GM23338 (cell line): ENCODE measurements at regions not wholly inside any gene's neighbourhood (a gene's known extent, or its start where the extent isn't known, plus 50 kb on each side); places are given as distances from the start of the nearest gene placed in this dataset.

Experiments used
- ATAC-seq: fragments of 200-7000 bp; cut with Tn5 transposase; 3 replicates; pipeline ENCODE4 v1.9.1; 2020
- DNase-seq: peaks from one replicate; pipeline ENCODE4 v3.0.0-alpha.2; 2015; ENCODE audit warnings: low spot score
- H2AFZ ChIP-seq: fragments of 200-600 bp; sonication (generic); 2 replicates; pipeline ENCODE4 v1.8.0; 2016; ENCODE audit warnings: antibody characterized with exemption, mild to moderate bottlenecking, moderate library complexity
- H3F3A ChIP-seq: fragments of 200-600 bp; sonication (generic); replicated peaks from 2 replicates; pipeline ENCODE4 v1.8.0; 2017; ENCODE audit warnings: antibody characterized with exemption, mixed run types, low read depth
- H3K27ac ChIP-seq: fragments of 200-600 bp; sonication (generic); 2 replicates; pipeline ENCODE4 v1.6.1; 2016; ENCODE audit warnings: low read depth
- H3K27me3 ChIP-seq: fragments of 200-600 bp; sonication (generic); 2 replicates; pipeline ENCODE4 v1.8.0; 2016; ENCODE audit warnings: mild to moderate bottlenecking, mixed run types, moderate library complexity; ENCODE audit not compliant: insufficient read depth
- H3K36me3 ChIP-seq: fragments of 200-600 bp; sonication (generic); 2 replicates; pipeline ENCODE4 v1.8.0; 2016; ENCODE audit warnings: mild to moderate bottlenecking; ENCODE audit not compliant: insufficient read depth
- H3K4me1 ChIP-seq: fragments of 200-600 bp; sonication (generic); 2 replicates; pipeline ENCODE4 v1.8.0; 2016; ENCODE audit warnings: mild to moderate bottlenecking, moderate library complexity; ENCODE audit not compliant: insufficient read depth
- H3K4me2 ChIP-seq: fragments of 200-600 bp; sonication (generic); 2 replicates; pipeline ENCODE4 v1.7.1; 2017; ENCODE audit warnings: mixed run types
- H3K4me3 ChIP-seq: fragments of 200-600 bp; sonication (generic); 2 replicates; pipeline ENCODE4 v1.6.1; 2016; ENCODE audit warnings: mixed run types
- H3K79me2 ChIP-seq: fragments of 200-600 bp; sonication (generic); replicated peaks from 2 replicates; pipeline ENCODE4 v1.8.0; 2017; ENCODE audit warnings: mild to moderate bottlenecking; ENCODE audit not compliant: insufficient read depth
- H3K9me2 ChIP-seq: fragments of 200-600 bp; sonication (generic); 2 replicates; pipeline ENCODE4 v1.8.0; 2017; ENCODE audit not compliant: insufficient read depth
- H4K20me1 ChIP-seq: fragments of 200-600 bp; sonication (generic); replicated peaks from 2 replicates; pipeline ENCODE4 v1.8.0; 2017; ENCODE audit warnings: mild to moderate bottlenecking; ENCODE audit not compliant: insufficient read depth
- H3K27ac Mint-ChIP-seq: 2 replicates; pipeline ENCODE4 v1.8.0; 2020; ENCODE audit warnings: inconsistent platforms, mild to moderate bottlenecking, moderate library complexity, mixed read lengths
- H3K27me3 Mint-ChIP-seq: 3 replicates; pipeline ENCODE4 v1.8.0; 2022; ENCODE audit warnings: low read depth, mild to moderate bottlenecking, moderate library complexity, mixed read lengths, inconsistent platforms; ENCODE audit not compliant: insufficient read depth, poor library complexity
- H3K36me3 Mint-ChIP-seq: 3 replicates; pipeline ENCODE4 v1.8.0; 2021; ENCODE audit warnings: low read depth, mild to moderate bottlenecking, inconsistent platforms, moderate library complexity, mixed read lengths
- H3K4me1 Mint-ChIP-seq: 3 replicates; pipeline ENCODE4 v1.8.0; 2020; ENCODE audit warnings: mild to moderate bottlenecking, inconsistent platforms, mixed read lengths
- H3K4me3 Mint-ChIP-seq: 3 replicates; pipeline ENCODE4 v1.8.0; 2021; ENCODE audit warnings: moderate library complexity, mild to moderate bottlenecking, inconsistent platforms, mixed read lengths
- H3K9me3 Mint-ChIP-seq: 3 replicates; pipeline ENCODE4 v1.8.0; 2020; ENCODE audit warnings: moderate library complexity, mild to moderate bottlenecking, inconsistent platforms, mixed read lengths
- CREB1 ChIP-seq: fragments of 250-450 bp; sonication (Bioruptor Pico); IDR thresholded peaks from 2 replicates; pipeline ENCODE4 v1.5.0; 2020; ENCODE audit warnings: low read depth, mild to moderate bottlenecking, moderate library complexity
- CTCF ChIP-seq, 2 experiments: fragments of 200-600 bp in 1 of 2; sonication (generic) in 1 of 2; conservative IDR thresholded peaks; 2 replicates each; pipeline versions ENCODE4 v1.5.1 to v1.6.1; 2016 to 2017; ENCODE audit warnings: antibody characterized with exemption in 2 of 2, low read depth in 2 of 2, mild to moderate bottlenecking in 2 of 2, moderate library complexity in 1 of 2
- ETS1 ChIP-seq: IDR thresholded peaks from 2 replicates; pipeline ENCODE4 v1.6.1; 2016; ENCODE audit warnings: antibody characterized with exemption
- EZH2phosphoT487 ChIP-seq: fragments of 200-600 bp; sonication (generic); IDR thresholded peaks from one replicate; pipeline ENCODE4 v1.8.1; 2018; ENCODE audit warnings: antibody characterized with exemption; ENCODE audit not compliant: unreplicated experiment
- NANOG ChIP-seq: IDR thresholded peaks from 2 replicates; pipeline ENCODE4 v1.6.1; 2016; ENCODE audit warnings: antibody characterized with exemption, borderline replicate concordance
- POLR2AphosphoS5 ChIP-seq: IDR thresholded peaks from 2 replicates; pipeline ENCODE4 v1.6.1; 2016; ENCODE audit warnings: antibody characterized with exemption, low read depth
- STAT1 ChIP-seq: IDR thresholded peaks from one replicate; pipeline ENCODE4 v1.6.1; 2016; ENCODE audit warnings: antibody characterized with exemption; ENCODE audit not compliant: unreplicated experiment
- ZNF114 ChIP-seq: fragments of 250-450 bp; sonication (Bioruptor Pico); IDR thresholded peaks from 2 replicates; pipeline ENCODE4 v1.5.0; 2020; ENCODE audit warnings: mild to moderate bottlenecking, moderate library complexity
- TF ChIP-seq, protein P1 (sequence below): IDR thresholded peaks from one replicate; pipeline ENCODE4 v1.6.1; 2018; ENCODE audit warnings: antibody characterized with exemption; ENCODE audit not compliant: unreplicated experiment
- TF ChIP-seq, protein P2 (sequence below): fragments of 250-450 bp; sonication (Bioruptor Pico); IDR thresholded peaks from 2 replicates; pipeline ENCODE4 v1.5.0; 2020; ENCODE audit warnings: mild to moderate bottlenecking, moderate library complexity

DNA sequence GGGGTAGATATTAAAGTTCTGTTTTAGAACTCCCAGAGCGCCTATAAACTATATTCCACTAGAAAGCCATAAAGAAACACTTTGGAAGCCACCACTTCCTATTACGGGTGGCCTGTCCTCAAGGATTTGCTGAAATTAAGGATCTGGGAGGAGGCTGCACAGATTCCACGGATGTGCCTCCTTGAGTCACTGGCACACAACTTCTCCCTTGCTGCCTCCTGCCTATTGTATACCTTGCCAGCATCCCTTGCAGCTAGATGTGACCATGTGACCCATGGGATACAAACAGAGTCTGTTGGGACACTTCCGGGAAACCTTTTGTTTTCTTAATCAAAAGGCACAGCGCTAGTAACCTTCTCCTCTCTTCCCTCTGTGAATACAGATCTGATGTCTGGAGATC lies 263.0 kb downstream of the C16orf95 start:
- no peaks in the 10 kb centered on the region; the same call in 2 of the 3 replicates for H3K4me1 Mint-ChIP-seq

More for the DNA sequence above, 263.0 kb downstream of the C16orf95 start:
- no peaks in the 10 kb centered on the region for H3K9me2 ChIP-seq
- H3F3A ChIP-seq = no peaks in the 10 kb centered on the region
- H3K4me3 ChIP-seq = no peak overlapping the region
- no peaks in the 10 kb centered on the region for H4K20me1 ChIP-seq
- H2AFZ ChIP-seq = no peak overlapping the region
- no peaks in the 10 kb centered on the region for H3K4me1 ChIP-seq
- peaks cover 3% of the 10 kb centered on the region; the same call in 1 of the 3 replicates for H3K36me3 Mint-ChIP-seq
- H3K36me3 ChIP-seq = no peaks in the 10 kb centered on the region; the same call in 1 of the 2 replicates
- peaks cover 14% of the 10 kb centered on the region for H3K9me3 Mint-ChIP-seq
- no peak overlapping the region for H3K27ac ChIP-seq
- no peak for ATAC-seq
- no peak for DNase-seq
- no peak overlapping the region for H3K27ac Mint-ChIP-seq
- no peak overlapping the region for H3K4me3 Mint-ChIP-seq
- H3K79me2 ChIP-seq = no peaks in the 10 kb centered on the region
- H3K4me2 ChIP-seq = no peak overlapping the region
- no peaks in the 10 kb centered on the region for H3K27me3 ChIP-seq
- peaks cover 4% of the 10 kb centered on the region for H3K27me3 Mint-ChIP-seq
- TF ChIP-seq, protein P1, sequence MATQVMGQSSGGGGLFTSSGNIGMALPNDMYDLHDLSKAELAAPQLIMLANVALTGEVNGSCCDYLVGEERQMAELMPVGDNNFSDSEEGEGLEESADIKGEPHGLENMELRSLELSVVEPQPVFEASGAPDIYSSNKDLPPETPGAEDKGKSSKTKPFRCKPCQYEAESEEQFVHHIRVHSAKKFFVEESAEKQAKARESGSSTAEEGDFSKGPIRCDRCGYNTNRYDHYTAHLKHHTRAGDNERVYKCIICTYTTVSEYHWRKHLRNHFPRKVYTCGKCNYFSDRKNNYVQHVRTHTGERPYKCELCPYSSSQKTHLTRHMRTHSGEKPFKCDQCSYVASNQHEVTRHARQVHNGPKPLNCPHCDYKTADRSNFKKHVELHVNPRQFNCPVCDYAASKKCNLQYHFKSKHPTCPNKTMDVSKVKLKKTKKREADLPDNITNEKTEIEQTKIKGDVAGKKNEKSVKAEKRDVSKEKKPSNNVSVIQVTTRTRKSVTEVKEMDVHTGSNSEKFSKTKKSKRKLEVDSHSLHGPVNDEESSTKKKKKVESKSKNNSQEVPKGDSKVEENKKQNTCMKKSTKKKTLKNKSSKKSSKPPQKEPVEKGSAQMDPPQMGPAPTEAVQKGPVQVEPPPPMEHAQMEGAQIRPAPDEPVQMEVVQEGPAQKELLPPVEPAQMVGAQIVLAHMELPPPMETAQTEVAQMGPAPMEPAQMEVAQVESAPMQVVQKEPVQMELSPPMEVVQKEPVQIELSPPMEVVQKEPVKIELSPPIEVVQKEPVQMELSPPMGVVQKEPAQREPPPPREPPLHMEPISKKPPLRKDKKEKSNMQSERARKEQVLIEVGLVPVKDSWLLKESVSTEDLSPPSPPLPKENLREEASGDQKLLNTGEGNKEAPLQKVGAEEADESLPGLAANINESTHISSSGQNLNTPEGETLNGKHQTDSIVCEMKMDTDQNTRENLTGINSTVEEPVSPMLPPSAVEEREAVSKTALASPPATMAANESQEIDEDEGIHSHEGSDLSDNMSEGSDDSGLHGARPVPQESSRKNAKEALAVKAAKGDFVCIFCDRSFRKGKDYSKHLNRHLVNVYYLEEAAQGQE = no peak
- no peak for TF ChIP-seq EZH2phosphoT487
- no peak for TF ChIP-seq NANOG
- no peak for TF ChIP-seq CTCF (conservative IDR thresholded peaks at IDR 0.05; ENCODE audit: low read depth in 2 of 2)
- TF ChIP-seq ETS1 = no peak
- TF ChIP-seq, protein P2, sequence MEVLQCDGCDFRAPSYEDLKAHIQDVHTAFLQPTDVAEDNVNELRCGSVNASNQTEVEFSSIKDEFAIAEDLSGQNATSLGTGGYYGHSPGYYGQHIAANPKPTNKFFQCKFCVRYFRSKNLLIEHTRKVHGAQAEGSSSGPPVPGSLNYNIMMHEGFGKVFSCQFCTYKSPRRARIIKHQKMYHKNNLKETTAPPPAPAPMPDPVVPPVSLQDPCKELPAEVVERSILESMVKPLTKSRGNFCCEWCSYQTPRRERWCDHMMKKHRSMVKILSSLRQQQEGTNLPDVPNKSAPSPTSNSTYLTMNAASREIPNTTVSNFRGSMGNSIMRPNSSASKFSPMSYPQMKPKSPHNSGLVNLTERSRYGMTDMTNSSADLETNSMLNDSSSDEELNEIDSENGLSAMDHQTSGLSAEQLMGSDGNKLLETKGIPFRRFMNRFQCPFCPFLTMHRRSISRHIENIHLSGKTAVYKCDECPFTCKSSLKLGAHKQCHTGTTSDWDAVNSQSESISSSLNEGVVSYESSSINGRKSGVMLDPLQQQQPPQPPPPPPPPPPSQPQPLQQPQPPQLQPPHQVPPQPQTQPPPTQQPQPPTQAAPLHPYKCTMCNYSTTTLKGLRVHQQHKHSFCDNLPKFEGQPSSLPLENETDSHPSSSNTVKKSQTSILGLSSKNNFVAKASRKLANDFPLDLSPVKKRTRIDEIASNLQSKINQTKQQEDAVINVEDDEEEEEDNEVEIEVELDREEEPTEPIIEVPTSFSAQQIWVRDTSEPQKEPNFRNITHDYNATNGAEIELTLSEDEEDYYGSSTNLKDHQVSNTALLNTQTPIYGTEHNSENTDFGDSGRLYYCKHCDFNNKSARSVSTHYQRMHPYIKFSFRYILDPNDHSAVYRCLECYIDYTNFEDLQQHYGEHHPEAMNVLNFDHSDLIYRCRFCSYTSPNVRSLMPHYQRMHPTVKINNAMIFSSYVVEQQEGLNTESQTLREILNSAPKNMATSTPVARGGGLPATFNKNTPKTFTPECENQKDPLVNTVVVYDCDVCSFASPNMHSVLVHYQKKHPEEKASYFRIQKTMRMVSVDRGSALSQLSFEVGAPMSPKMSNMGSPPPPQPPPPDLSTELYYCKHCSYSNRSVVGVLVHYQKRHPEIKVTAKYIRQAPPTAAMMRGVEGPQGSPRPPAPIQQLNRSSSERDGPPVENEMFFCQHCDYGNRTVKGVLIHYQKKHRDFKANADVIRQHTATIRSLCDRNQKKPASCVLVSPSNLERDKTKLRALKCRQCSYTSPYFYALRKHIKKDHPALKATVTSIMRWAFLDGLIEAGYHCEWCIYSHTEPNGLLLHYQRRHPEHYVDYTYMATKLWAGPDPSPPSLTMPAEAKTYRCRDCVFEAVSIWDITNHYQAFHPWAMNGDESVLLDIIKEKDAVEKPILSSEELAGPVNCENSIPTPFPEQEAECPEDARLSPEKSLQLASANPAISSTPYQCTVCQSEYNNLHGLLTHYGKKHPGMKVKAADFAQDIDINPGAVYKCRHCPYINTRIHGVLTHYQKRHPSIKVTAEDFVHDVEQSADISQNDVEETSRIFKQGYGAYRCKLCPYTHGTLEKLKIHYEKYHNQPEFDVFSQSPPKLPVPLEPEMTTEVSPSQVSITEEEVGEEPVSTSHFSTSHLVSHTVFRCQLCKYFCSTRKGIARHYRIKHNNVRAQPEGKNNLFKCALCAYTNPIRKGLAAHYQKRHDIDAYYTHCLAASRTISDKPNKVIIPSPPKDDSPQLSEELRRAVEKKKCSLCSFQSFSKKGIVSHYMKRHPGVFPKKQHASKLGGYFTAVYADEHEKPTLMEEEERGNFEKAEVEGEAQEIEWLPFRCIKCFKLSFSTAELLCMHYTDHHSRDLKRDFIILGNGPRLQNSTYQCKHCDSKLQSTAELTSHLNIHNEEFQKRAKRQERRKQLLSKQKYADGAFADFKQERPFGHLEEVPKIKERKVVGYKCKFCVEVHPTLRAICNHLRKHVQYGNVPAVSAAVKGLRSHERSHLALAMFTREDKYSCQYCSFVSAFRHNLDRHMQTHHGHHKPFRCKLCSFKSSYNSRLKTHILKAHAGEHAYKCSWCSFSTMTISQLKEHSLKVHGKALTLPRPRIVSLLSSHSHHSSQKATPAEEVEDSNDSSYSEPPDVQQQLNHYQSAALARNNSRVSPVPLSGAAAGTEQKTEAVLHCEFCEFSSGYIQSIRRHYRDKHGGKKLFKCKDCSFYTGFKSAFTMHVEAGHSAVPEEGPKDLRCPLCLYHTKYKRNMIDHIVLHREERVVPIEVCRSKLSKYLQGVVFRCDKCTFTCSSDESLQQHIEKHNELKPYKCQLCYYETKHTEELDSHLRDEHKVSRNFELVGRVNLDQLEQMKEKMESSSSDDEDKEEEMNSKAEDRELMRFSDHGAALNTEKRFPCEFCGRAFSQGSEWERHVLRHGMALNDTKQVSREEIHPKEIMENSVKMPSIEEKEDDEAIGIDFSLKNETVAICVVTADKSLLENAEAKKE (CRISPR knock-in tag) = no peak
- TF ChIP-seq STAT1 = no peak
- TF ChIP-seq CREB1 (CRISPR knock-in tag) = no peak
- no peak for TF ChIP-seq POLR2AphosphoS5
- TF ChIP-seq ZNF114 = no peak
